Right atrium auricular region (tissue), 2 donors: ENCODE measurements at regions not wholly inside any gene's neighbourhood (a gene's known extent, or its start where the extent isn't known, plus 50 kb on each side); places are given as distances from the start of the nearest gene placed in this dataset.

Experiments
- DNase-seq: peaks from one replicate; pipeline ENCODE4 v3.0.0-alpha.2; 2019; ENCODE audit warnings: low spot score
- H3K27ac ChIP-seq, 2 donors: fragments of 200-600 bp; sonication (generic); 1 replicate in 1 of 2; 2 replicates in 1 of 2; pipeline ENCODE4 v1.5.1; 2016 to 2019
- H3K27me3 ChIP-seq, 2 donors: fragments of 200-600 bp; sonication (generic); one replicate each; pipeline versions ENCODE4 v1.5.1 to v1.6.0; 2017 to 2019
- H3K36me3 ChIP-seq: fragments of 200-600 bp; sonication (generic); one replicate; pipeline ENCODE4 v1.5.1; 2016
- H3K4me1 ChIP-seq, 2 donors: fragments of 200-600 bp; sonication (generic); one replicate each; pipeline versions ENCODE4 v1.5.1 to v1.6.0; 2017 to 2019
- H3K4me3 ChIP-seq, 2 donors: fragments of 200-600 bp; sonication (generic); 1 replicate in 1 of 2; 2 replicates in 1 of 2; pipeline ENCODE4 v1.5.1; 2017 to 2019; ENCODE audit warnings: mild to moderate bottlenecking in 1 of 2, moderate library complexity in 1 of 2
- H3K9me3 ChIP-seq, 2 donors: fragments of 200-600 bp; sonication (generic); one replicate each; pipeline ENCODE4 v1.5.1; 2019
- TF ChIP-seq, protein P1 (sequence below), 2 donors: fragments of 200-600 bp; sonication (generic); IDR thresholded peaks; one replicate each; pipeline ENCODE4 v1.5.1; 2019; ENCODE audit warnings: antibody characterized with exemption in 2 of 2

DNA sequence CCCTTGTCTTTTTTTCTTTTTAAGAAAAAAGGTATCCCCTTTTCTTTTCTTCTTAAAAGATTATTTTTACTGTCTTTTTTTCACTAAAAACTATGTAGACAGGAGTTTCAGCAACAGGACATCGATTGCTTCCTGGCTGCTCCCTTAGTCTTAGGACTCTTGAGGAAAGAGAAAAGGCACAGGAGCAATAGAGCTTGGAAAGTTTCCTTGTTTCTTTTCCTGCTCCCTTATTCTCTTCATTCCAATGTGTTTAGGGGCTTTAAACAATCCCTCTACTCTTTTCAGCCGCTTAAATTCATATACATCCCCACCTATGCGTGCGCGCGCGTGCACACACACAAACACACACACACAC, 182.2 kb upstream of the FOXN2 start:
- Histone ChIP-seq H3K27ac (no peak overlapping the region), H3K4me1 (no peaks in the 10 kb centered on the region), H3K9me3 (no peaks in the 10 kb centered on the region), H3K4me3 (no peak overlapping the region), H3K27me3 (no peaks in the 10 kb centered on the region), H3K36me3 (no peaks in the 10 kb centered on the region)
- TF ChIP-seq, protein P1, sequence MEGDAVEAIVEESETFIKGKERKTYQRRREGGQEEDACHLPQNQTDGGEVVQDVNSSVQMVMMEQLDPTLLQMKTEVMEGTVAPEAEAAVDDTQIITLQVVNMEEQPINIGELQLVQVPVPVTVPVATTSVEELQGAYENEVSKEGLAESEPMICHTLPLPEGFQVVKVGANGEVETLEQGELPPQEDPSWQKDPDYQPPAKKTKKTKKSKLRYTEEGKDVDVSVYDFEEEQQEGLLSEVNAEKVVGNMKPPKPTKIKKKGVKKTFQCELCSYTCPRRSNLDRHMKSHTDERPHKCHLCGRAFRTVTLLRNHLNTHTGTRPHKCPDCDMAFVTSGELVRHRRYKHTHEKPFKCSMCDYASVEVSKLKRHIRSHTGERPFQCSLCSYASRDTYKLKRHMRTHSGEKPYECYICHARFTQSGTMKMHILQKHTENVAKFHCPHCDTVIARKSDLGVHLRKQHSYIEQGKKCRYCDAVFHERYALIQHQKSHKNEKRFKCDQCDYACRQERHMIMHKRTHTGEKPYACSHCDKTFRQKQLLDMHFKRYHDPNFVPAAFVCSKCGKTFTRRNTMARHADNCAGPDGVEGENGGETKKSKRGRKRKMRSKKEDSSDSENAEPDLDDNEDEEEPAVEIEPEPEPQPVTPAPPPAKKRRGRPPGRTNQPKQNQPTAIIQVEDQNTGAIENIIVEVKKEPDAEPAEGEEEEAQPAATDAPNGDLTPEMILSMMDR (IDR thresholded peaks at IDR 0.05), result no peak
- DNase-seq, result no peak

DNA sequence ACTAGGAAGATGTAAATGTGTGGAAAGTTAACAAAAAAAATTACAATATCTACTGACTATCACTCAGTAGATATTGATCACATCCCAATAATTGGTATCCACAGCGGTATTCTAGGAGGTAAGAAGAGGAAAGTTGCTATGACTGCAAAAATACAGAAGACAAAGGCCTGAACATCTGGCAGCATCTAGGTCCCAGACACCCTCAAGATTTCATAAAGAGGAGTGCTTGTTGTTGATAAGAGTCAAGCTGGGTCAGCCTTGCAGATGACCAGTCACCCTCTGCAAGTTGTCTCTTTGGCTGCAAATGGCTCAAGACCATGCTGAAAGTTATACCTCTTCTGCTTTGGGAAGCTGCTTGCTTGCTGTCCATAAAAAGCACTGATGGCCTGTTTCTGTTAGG, 179.8 kb upstream of the FOXN2 start:
- Histone ChIP-seq H3K4me3 (no peak overlapping the region), H3K36me3 (no peaks in the 10 kb centered on the region), H3K27me3 (no peaks in the 10 kb centered on the region), H3K4me1 (no peaks in the 10 kb centered on the region), H3K27ac (no peak overlapping the region), H3K9me3 (no peaks in the 10 kb centered on the region)
- DNase-seq, result no peak
- TF ChIP-seq, protein P1 (IDR thresholded peaks at IDR 0.05), result no peak

DNA sequence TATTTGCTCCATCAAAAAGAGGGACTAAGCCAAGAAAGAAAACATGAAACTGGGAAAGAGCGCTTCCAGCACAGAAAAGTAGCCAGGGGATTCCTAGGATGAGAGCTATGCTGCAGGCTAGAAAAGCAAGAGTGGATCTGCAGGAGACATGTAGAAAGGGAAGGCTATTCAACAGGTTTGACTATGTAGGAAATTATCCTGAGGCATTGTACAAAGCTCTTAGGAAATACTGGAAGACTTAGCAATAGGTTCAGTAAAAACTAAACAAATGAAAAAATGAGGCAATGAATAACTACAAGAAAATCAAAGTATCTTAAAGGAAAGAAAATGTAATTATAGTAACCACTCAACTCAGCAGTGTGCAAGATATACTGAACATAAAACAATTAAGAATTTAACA, 178.7 kb upstream of the FOXN2 start:
- H3K36me3 ChIP-seq, result no peaks in the 10 kb centered on the region
- no peak overlapping the region for H3K4me3 ChIP-seq
- H3K27me3 ChIP-seq, result no peaks in the 10 kb centered on the region
- TF ChIP-seq, protein P1 (IDR thresholded peaks at IDR 0.05), result no peak
- H3K4me1 ChIP-seq, result no peaks in the 10 kb centered on the region
- DNase-seq, result no peak
- H3K9me3 ChIP-seq, result no peaks in the 10 kb centered on the region
- H3K27ac ChIP-seq, result no peak overlapping the region

DNA sequence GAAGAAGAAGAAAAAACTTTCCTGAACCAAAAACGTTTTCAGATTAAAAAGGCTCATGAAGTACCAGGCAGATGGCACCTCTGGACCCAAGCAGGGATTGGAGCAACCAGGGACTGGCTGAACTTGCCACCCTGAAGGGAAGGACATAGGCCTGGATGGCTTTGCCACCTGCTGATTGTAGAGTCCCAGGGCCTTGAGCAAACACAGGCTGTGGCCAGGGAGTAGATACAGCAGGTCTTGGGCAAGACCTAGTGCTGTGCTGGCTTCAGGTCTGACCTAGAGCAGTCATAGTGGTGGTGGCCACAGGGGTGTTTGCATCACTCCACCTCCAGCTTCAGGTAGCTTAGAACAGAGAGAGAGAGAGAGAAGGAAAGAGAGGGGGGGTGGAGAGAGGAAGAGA, 176.7 kb upstream of the FOXN2 start:
- Histone ChIP-seq H3K4me1 (no peaks in the 10 kb centered on the region), H3K9me3 (no peaks in the 10 kb centered on the region), H3K27ac (no peak overlapping the region), H3K36me3 (no peaks in the 10 kb centered on the region), H3K4me3 (no peak overlapping the region), H3K27me3 (no peaks in the 10 kb centered on the region)
- TF ChIP-seq, protein P1 (IDR thresholded peaks at IDR 0.05), result no peak
- no peak for DNase-seq

DNA sequence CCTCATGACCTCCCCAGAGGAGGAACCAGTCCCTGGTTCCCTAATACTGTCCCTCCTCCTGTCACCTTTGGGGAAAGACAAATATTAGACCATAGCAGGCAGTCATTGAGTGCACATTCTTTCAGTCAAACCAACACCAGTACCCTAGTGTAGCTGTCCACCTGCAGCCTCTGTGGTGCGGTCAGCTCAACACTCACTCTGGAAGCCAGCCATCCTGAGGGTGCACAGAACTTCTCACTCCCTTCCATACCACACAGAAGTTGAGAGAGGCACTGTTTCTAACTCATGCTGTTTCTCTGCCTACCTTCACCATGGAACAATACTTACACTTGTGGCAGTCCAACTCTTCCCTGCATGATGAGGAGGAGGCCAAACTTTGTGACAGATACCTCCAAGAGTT, 175.6 kb upstream of the FOXN2 start:
- Histone ChIP-seq H3K4me1 (no peaks in the 10 kb centered on the region), H3K27me3 (no peaks in the 10 kb centered on the region), H3K36me3 (no peaks in the 10 kb centered on the region), H3K4me3 (no peak overlapping the region), H3K9me3 (no peaks in the 10 kb centered on the region), H3K27ac (no peak overlapping the region)
- no peak for DNase-seq
- TF ChIP-seq, protein P1 (IDR thresholded peaks at IDR 0.05), result no peak

DNA sequence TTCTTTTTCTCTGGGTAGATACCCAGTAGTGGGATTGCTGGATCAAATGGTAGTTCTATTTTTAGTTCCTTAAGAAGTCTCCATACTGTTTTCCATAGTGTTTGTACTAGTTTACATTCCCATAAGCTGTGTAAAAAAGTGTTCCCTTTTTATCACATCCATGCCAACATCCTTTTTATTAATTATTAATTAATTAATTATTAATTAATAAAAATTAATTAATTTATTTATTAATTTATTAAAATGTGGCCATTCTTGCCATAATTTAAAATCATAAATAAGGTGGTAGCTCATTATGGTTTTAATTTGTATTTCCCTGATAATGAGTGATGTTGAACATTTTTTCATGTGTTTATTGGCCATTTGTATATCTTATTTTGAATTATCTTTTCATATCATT, 173.9 kb upstream of the FOXN2 start:
- Histone ChIP-seq H3K27me3 (no peaks in the 10 kb centered on the region), H3K36me3 (no peaks in the 10 kb centered on the region), H3K4me1 (no peaks in the 10 kb centered on the region), H3K9me3 (no peaks in the 10 kb centered on the region), H3K4me3 (no peak overlapping the region), H3K27ac (no peak overlapping the region)
- no peak for DNase-seq
- TF ChIP-seq, protein P1 (IDR thresholded peaks at IDR 0.05), result no peak
